ENCODE measurements at regions not wholly inside any gene's neighbourhood (a gene's known extent, or its start where the extent isn't known, plus 50 kb on each side); places are given as distances from the start of the nearest gene placed in this dataset.

GRCh38 chr3:80559701-80560100, 791.9 kb upstream of the ROBO1 start:
- no peak for DNase-seq (ENCODE audit: low read depth in 6 of 9, low spot score in 9 of 9)
- Histone ChIP-seq H3K9me3 (ENCODE audit: control insufficient read depth in 2 of 2, insufficient read depth in 1 of 2, low read length in 1 of 2) (no peaks in the 10 kb centered on the region), H3K4me1 (ENCODE audit: control insufficient read depth in 2 of 2, insufficient read depth in 2 of 2, low read length in 2 of 2) (no peaks in the 10 kb centered on the region), H3K27ac (ENCODE audit: low read depth in 1 of 2, low read length in 1 of 2) (no peak overlapping the region), H3K4me3 (ENCODE audit: low read length in 2 of 2) (no peak overlapping the region), H3K36me3 (ENCODE audit: control insufficient read depth in 2 of 2, insufficient read depth in 2 of 2, low read length in 1 of 2) (no peaks in the 10 kb centered on the region), H3K27me3 (ENCODE audit: control insufficient read depth in 2 of 2, insufficient read depth in 1 of 2, low read length in 1 of 2) (no peaks in the 10 kb centered on the region)
- WGBS, result 90% methylated on average over 4 of the region's 4 CpGs

DNA sequence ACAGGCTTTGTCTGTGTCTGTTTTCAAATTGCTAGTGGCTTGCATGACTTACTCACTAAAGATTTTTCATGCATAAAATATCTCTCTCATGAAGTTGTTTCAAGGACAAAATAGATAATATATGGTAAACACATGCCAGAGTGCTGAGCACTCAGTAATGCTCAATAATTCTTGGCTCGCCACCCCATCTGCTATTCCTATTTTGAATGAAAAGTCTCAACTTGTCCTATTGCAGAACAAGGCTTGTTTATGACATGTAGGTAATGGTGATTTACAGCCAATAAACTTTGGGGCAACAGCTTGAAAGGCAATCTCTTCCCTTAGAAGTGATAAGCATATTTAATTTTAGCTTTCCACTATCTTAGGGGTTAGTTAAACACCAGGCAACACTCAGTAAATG, 789.0 kb upstream of the ROBO1 start:
- DNase-seq (ENCODE audit: low read depth in 6 of 9, low spot score in 9 of 9), result no peak
- no peaks in the 10 kb centered on the region for H3K9me3 ChIP-seq (ENCODE audit: control insufficient read depth in 2 of 2, insufficient read depth in 1 of 2, low read length in 1 of 2)
- no peaks in the 10 kb centered on the region for H3K36me3 ChIP-seq (ENCODE audit: control insufficient read depth in 2 of 2, insufficient read depth in 2 of 2, low read length in 1 of 2)
- H3K4me1 ChIP-seq (ENCODE audit: control insufficient read depth in 2 of 2, insufficient read depth in 2 of 2, low read length in 2 of 2), result no peaks in the 10 kb centered on the region
- H3K4me3 ChIP-seq (ENCODE audit: low read length in 2 of 2), result no peak overlapping the region
- no peaks in the 10 kb centered on the region for H3K27me3 ChIP-seq (ENCODE audit: control insufficient read depth in 2 of 2, insufficient read depth in 1 of 2, low read length in 1 of 2)
- H3K27ac ChIP-seq (ENCODE audit: low read depth in 1 of 2, low read length in 1 of 2), result no peak overlapping the region
- 95% methylated on average over 1 of the region's 1 CpG for WGBS

DNA sequence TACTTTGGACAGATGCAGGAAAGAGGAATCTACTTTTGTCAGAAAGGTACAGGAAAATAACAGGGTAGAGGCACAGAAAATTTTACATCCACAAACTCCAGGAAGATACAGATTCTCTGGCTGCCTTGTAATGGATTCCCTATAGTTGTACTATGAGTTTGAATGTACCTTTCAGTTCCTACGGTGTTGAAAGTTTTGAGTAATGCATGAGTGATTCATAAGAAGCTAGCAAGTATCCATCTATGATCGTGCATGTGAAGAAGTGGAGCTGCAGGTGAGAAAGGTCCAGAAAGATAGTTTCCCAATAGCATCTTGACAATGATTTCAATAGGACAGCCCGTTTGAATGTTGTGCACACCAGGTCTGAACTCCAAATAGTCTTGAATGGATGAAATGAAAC, 786.5 kb upstream of the ROBO1 start:
- Histone ChIP-seq H3K4me1 (ENCODE audit: control insufficient read depth in 2 of 2, insufficient read depth in 2 of 2, low read length in 2 of 2) (no peaks in the 10 kb centered on the region), H3K4me3 (ENCODE audit: low read length in 2 of 2) (no peak overlapping the region), H3K9me3 (ENCODE audit: control insufficient read depth in 2 of 2, insufficient read depth in 1 of 2, low read length in 1 of 2) (no peaks in the 10 kb centered on the region), H3K36me3 (ENCODE audit: control insufficient read depth in 2 of 2, insufficient read depth in 2 of 2, low read length in 1 of 2) (no peaks in the 10 kb centered on the region), H3K27ac (ENCODE audit: low read depth in 1 of 2, low read length in 1 of 2) (no peak overlapping the region), H3K27me3 (ENCODE audit: control insufficient read depth in 2 of 2, insufficient read depth in 1 of 2, low read length in 1 of 2) (no peaks in the 10 kb centered on the region)
- no peak for DNase-seq (ENCODE audit: low read depth in 6 of 9, low spot score in 9 of 9)
- WGBS, result 89% methylated on average over 3 of the region's 3 CpGs

- DNase-seq (ENCODE audit: low read depth in 6 of 9, low spot score in 9 of 9), result no peak
- WGBS, result 91% methylated on average over 4 of the region's 4 CpGs
- no peaks in the 10 kb centered on the region for H3K36me3 ChIP-seq (ENCODE audit: control insufficient read depth in 2 of 2, insufficient read depth in 2 of 2, low read length in 1 of 2)
- no peaks in the 10 kb centered on the region for H3K27me3 ChIP-seq (ENCODE audit: control insufficient read depth in 2 of 2, insufficient read depth in 1 of 2, low read length in 1 of 2)
- H3K9me3 ChIP-seq (ENCODE audit: control insufficient read depth in 2 of 2, insufficient read depth in 1 of 2, low read length in 1 of 2), result no peaks in the 10 kb centered on the region
- H3K4me1 ChIP-seq (ENCODE audit: control insufficient read depth in 2 of 2, insufficient read depth in 2 of 2, low read length in 2 of 2), result no peaks in the 10 kb centered on the region
- H3K27ac ChIP-seq (ENCODE audit: low read depth in 1 of 2, low read length in 1 of 2), result no peak overlapping the region
- no peak overlapping the region for H3K4me3 ChIP-seq (ENCODE audit: low read length in 2 of 2)
These were observed 785.4 kb upstream of the ROBO1 start for GRCh38 chr3:80553211-80553610.

- 91% methylated on average over 5 of the region's 5 CpGs for whole genome bisulfite sequencing
- no peak overlapping the region for H3K4me3 ChIP-seq (ENCODE audit: low read length in 2 of 2)
- H3K9me3 ChIP-seq (ENCODE audit: control insufficient read depth in 2 of 2, insufficient read depth in 1 of 2, low read length in 1 of 2), result no peaks in the 10 kb centered on the region
- no peaks in the 10 kb centered on the region for H3K27me3 ChIP-seq (ENCODE audit: control insufficient read depth in 2 of 2, insufficient read depth in 1 of 2, low read length in 1 of 2)
- H3K4me1 ChIP-seq (ENCODE audit: control insufficient read depth in 2 of 2, insufficient read depth in 2 of 2, low read length in 2 of 2), result no peaks in the 10 kb centered on the region
- H3K36me3 ChIP-seq (ENCODE audit: control insufficient read depth in 2 of 2, insufficient read depth in 2 of 2, low read length in 1 of 2), result no peaks in the 10 kb centered on the region
- H3K27ac ChIP-seq (ENCODE audit: low read depth in 1 of 2, low read length in 1 of 2), result no peak overlapping the region
- DNase-seq (ENCODE audit: low read depth in 6 of 9, low spot score in 9 of 9), result no peak
These were observed 782.4 kb upstream of the ROBO1 start for GRCh38 chr3:80550174-80550573.

DNA sequence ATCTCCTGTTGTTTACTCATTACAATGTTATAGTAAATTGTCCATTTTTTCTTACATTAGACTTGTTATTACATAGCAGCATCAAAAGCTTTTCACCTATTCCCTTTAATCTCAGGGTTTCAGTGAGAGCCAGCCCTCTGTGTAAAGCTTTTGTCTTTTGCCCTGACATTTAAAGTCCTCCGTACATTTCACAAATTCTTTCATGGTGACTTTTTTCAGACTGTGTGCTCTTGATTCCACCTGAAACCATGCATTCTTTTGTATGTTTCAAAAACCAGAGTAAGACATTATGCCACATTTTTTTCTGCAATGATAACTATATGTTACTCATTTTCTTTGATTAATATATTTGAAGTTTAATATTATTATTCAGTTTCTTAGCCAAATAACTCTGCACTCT, 781.4 kb upstream of the ROBO1 start:
- DNase-seq (ENCODE audit: low read depth in 6 of 9, low spot score in 9 of 9), result no peak
- no peaks in the 10 kb centered on the region for H3K9me3 ChIP-seq (ENCODE audit: control insufficient read depth in 2 of 2, insufficient read depth in 1 of 2, low read length in 1 of 2)
- H3K4me1 ChIP-seq (ENCODE audit: control insufficient read depth in 2 of 2, insufficient read depth in 2 of 2, low read length in 2 of 2), result no peaks in the 10 kb centered on the region
- no peak overlapping the region for H3K4me3 ChIP-seq (ENCODE audit: low read length in 2 of 2)
- H3K27ac ChIP-seq (ENCODE audit: low read depth in 1 of 2, low read length in 1 of 2), result no peak overlapping the region
- 91% methylated on average over 1 of the region's 1 CpG for WGBS
- H3K27me3 ChIP-seq (ENCODE audit: control insufficient read depth in 2 of 2, insufficient read depth in 1 of 2, low read length in 1 of 2), result no peaks in the 10 kb centered on the region
- no peaks in the 10 kb centered on the region for H3K36me3 ChIP-seq (ENCODE audit: control insufficient read depth in 2 of 2, insufficient read depth in 2 of 2, low read length in 1 of 2)

- 91% methylated on average over 2 of the region's 2 CpGs for WGBS
- Histone ChIP-seq H3K4me1 (ENCODE audit: control insufficient read depth in 2 of 2, insufficient read depth in 2 of 2, low read length in 2 of 2) (no peaks in the 10 kb centered on the region), H3K27ac (ENCODE audit: low read depth in 1 of 2, low read length in 1 of 2) (no peak overlapping the region), H3K4me3 (ENCODE audit: low read length in 2 of 2) (no peak overlapping the region), H3K27me3 (ENCODE audit: control insufficient read depth in 2 of 2, insufficient read depth in 1 of 2, low read length in 1 of 2) (no peaks in the 10 kb centered on the region), H3K9me3 (ENCODE audit: control insufficient read depth in 2 of 2, insufficient read depth in 1 of 2, low read length in 1 of 2) (no peaks in the 10 kb centered on the region), H3K36me3 (ENCODE audit: control insufficient read depth in 2 of 2, insufficient read depth in 2 of 2, low read length in 1 of 2) (no peaks in the 10 kb centered on the region)
- DNase-seq (ENCODE audit: low read depth in 6 of 9, low spot score in 9 of 9), result no peak
These were observed 775.4 kb upstream of the ROBO1 start for GRCh38 chr3:80543154-80543553.

DNA sequence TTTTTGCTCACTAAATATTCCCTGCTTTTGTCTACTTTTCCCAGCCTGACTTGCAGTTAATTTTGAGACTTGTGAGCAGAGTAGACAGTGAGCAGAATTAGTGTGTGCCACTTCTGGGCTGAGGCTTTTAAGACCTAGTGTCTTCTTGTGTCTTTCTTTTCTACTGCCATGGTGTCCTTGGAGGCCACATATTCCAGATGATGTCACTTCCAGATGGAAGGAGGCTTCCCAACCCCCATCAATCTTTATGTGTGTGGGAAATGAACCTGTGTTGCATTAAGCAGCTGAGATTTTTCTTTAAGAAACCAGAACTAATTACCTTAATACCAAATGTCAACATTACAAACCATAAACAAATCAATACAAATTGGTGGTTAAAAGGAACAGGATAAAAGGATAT, 774.7 kb upstream of the ROBO1 start:
- DNase-seq (ENCODE audit: low read depth in 6 of 9, low spot score in 9 of 9), result no peak
- Histone ChIP-seq H3K9me3 (ENCODE audit: control insufficient read depth in 2 of 2, insufficient read depth in 1 of 2, low read length in 1 of 2) (no peaks in the 10 kb centered on the region), H3K36me3 (ENCODE audit: control insufficient read depth in 2 of 2, insufficient read depth in 2 of 2, low read length in 1 of 2) (no peaks in the 10 kb centered on the region)

DNA sequence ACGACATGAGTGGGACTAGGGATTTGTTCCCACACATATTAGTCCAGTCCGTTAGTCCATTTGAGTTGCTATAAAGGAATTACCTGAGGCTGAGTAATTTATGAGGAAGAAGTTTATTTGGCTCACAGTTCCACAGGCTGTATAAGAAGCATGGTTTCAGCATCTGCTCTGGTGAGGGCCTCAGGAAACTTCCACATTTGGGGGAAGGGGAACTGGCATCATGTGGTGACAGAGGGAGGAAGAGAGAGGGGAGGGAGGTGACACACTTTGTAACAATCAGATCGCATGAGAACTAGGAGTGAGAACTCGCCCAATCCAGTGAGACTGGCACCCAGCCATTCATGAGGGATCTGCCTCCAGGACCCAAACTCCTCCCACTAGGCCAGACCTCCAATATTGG, 769.9 kb upstream of the ROBO1 start:
- H3K4me3 ChIP-seq (ENCODE audit: low read length in 2 of 2), result no peak overlapping the region
- no peaks in the 10 kb centered on the region for H3K27me3 ChIP-seq (ENCODE audit: control insufficient read depth in 2 of 2, insufficient read depth in 1 of 2, low read length in 1 of 2)
- no peaks in the 10 kb centered on the region for H3K36me3 ChIP-seq (ENCODE audit: control insufficient read depth in 2 of 2, insufficient read depth in 2 of 2, low read length in 1 of 2)
- no peaks in the 10 kb centered on the region for H3K9me3 ChIP-seq (ENCODE audit: control insufficient read depth in 2 of 2, insufficient read depth in 1 of 2, low read length in 1 of 2)
- no peak overlapping the region for H3K27ac ChIP-seq (ENCODE audit: low read depth in 1 of 2, low read length in 1 of 2)
- WGBS, result 87% methylated on average over 4 of the region's 4 CpGs
- DNase-seq (ENCODE audit: low read depth in 6 of 9, low spot score in 9 of 9), result no peak
- no peaks in the 10 kb centered on the region for H3K4me1 ChIP-seq (ENCODE audit: control insufficient read depth in 2 of 2, insufficient read depth in 2 of 2, low read length in 2 of 2)

More for the DNA sequence above, 774.7 kb upstream of the ROBO1 start:
- Histone ChIP-seq H3K27me3 (ENCODE audit: control insufficient read depth in 2 of 2, insufficient read depth in 1 of 2, low read length in 1 of 2) (no peaks in the 10 kb centered on the region), H3K27ac (ENCODE audit: low read depth in 1 of 2, low read length in 1 of 2) (no peak overlapping the region), H3K4me1 (ENCODE audit: control insufficient read depth in 2 of 2, insufficient read depth in 2 of 2, low read length in 2 of 2) (no peaks in the 10 kb centered on the region), H3K4me3 (ENCODE audit: low read length in 2 of 2) (no peak overlapping the region)

DNA sequence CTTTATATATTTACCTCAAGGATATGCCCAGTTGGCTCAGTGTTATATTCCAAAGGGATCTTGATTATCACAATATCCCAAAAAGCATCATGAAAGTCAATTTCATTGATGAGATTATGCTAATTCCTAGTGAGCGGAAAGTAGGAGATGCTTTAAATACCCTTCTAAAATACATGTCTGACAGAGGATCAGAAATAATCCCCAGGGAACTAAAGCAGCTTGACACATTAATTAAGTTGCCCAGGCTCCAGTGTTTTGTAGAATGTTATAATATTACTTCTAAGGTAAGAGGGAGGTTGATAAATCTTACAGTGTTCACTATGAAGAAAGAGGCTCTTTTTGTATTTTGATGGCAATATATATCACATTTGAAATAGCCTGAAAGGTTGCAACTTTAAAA, 767.5 kb upstream of the ROBO1 start:
- H3K36me3 ChIP-seq (ENCODE audit: control insufficient read depth in 2 of 2, insufficient read depth in 2 of 2, low read length in 1 of 2), result no peaks in the 10 kb centered on the region
- 97% methylated on average over 1 of the region's 1 CpG for WGBS
- H3K27me3 ChIP-seq (ENCODE audit: control insufficient read depth in 2 of 2, insufficient read depth in 1 of 2, low read length in 1 of 2), result no peaks in the 10 kb centered on the region
- no peak overlapping the region for H3K4me3 ChIP-seq (ENCODE audit: low read length in 2 of 2)
- DNase-seq (ENCODE audit: low read depth in 6 of 9, low spot score in 9 of 9), result no peak
- H3K9me3 ChIP-seq (ENCODE audit: control insufficient read depth in 2 of 2, insufficient read depth in 1 of 2, low read length in 1 of 2), result no peaks in the 10 kb centered on the region
- H3K4me1 ChIP-seq (ENCODE audit: control insufficient read depth in 2 of 2, insufficient read depth in 2 of 2, low read length in 2 of 2), result no peaks in the 10 kb centered on the region
- no peak overlapping the region for H3K27ac ChIP-seq (ENCODE audit: low read depth in 1 of 2, low read length in 1 of 2)

Measured in thymus (tissue), 11 donors.